IMR-90 (cell line): ENCODE measurements at regions not wholly inside any gene's neighbourhood (a gene's known extent, or its start where the extent isn't known, plus 50 kb on each side); places are given as distances from the start of the nearest gene placed in this dataset.
A peak's percentile ranks its signal among the peaks of the same experiment; 100 is the strongest.

Source experiments
- ATAC-seq: fragments of 200-7000 bp; cut with Tn5 transposase; 2 replicates; pipeline ENCODE4 v1.9.1; 2020; ENCODE audit warnings: low read depth, mild to moderate bottlenecking, moderate library complexity
- BruUV-seq: library from RNA; stranded (reverse); fragments of 400-500 nt; replicated peaks from 2 replicates; lab custom pipeline; 2021; lab: Mats Ljungman, UMichigan
- CTCF ChIA-PET: fragments of 300-600 bp; formaldehyde crosslinking; extraction: SDS; loops from one replicate; lab custom pipeline; 2021; ENCODE audit warnings: antibody characterized with exemption; lab: Yijun Ruan, JAX
- POLR2A ChIA-PET: fragments of 300-600 bp; sonication (Branson Sonifier 250); formaldehyde crosslinking; loops from one replicate; lab custom pipeline; 2022; ENCODE audit warnings: antibody characterized with exemption; ENCODE audit not compliant: unreplicated experiment; lab: Charles Lee
- DNase-seq: peaks from one replicate; pipeline ENCODE4 v3.0.0; 2013
- H2AFZ ChIP-seq: replicated peaks from 2 replicates; pipeline ENCODE3; 2013; ENCODE audit warnings: low read length, mild to moderate bottlenecking; ENCODE audit not compliant: poor library complexity
- H2AK5ac ChIP-seq: 2 replicates; pipeline ENCODE4 v1.6.1; 2013; ENCODE audit warnings: low read depth, low read length, inconsistent platforms
- H2AK9ac ChIP-seq: replicated peaks from 2 replicates; pipeline ENCODE3; 2013; ENCODE audit warnings: mild to moderate bottlenecking, low read depth, low read length, moderate library complexity; ENCODE audit not compliant: poor library complexity
- H2BK120ac ChIP-seq: 2 replicates; pipeline ENCODE4 v1.6.1; 2013; ENCODE audit warnings: low read depth, low read length, inconsistent platforms
- H2BK15ac ChIP-seq: 3 replicates; pipeline ENCODE4 v1.6.1; 2013; ENCODE audit warnings: low read depth, low read length, inconsistent platforms
- H2BK20ac ChIP-seq: 2 replicates; pipeline ENCODE4 v1.6.1; 2013; ENCODE audit warnings: low read depth, mild to moderate bottlenecking, inconsistent platforms, low read length, moderate library complexity
- H2BK5ac ChIP-seq: 2 replicates; pipeline ENCODE4 v1.6.1; 2013; ENCODE audit warnings: mild to moderate bottlenecking, low read depth, low read length, inconsistent platforms; ENCODE audit not compliant: poor library complexity, severe bottlenecking
- H3K14ac ChIP-seq: replicated peaks from 2 replicates; pipeline ENCODE4 v1.6.1; 2013; ENCODE audit warnings: low read depth, low read length, inconsistent platforms
- H3K18ac ChIP-seq: 2 replicates; pipeline ENCODE4 v1.6.1; 2013; ENCODE audit warnings: low read depth, low read length, control low read depth
- H3K23ac ChIP-seq: 2 replicates; pipeline ENCODE4 v1.6.1; 2013; ENCODE audit warnings: low read depth, low read length, inconsistent platforms
- H3K27ac ChIP-seq: 2 replicates; pipeline ENCODE4 v1.5.1; 2013; ENCODE audit warnings: mild to moderate bottlenecking, control low read depth, low read length; ENCODE audit not compliant: insufficient read depth
- H3K27me3 ChIP-seq: 2 replicates; pipeline ENCODE4 v1.6.1; 2013; ENCODE audit warnings: low read length; ENCODE audit not compliant: control insufficient read depth, insufficient read depth
- H3K36me3 ChIP-seq: 2 replicates; pipeline ENCODE4 v1.6.1; 2013; ENCODE audit warnings: low read length, mixed read lengths; ENCODE audit not compliant: control insufficient read depth, insufficient read depth
- H3K4ac ChIP-seq: 2 replicates; pipeline ENCODE4 v1.6.1; 2013; ENCODE audit warnings: low read depth, low read length, inconsistent platforms
- H3K4me1 ChIP-seq: 2 replicates; pipeline ENCODE4 v1.6.1; 2013; ENCODE audit warnings: low read length, mixed read lengths; ENCODE audit not compliant: control insufficient read depth, insufficient read depth
- H3K4me2 ChIP-seq: 2 replicates; pipeline ENCODE4 v1.6.1; 2013; ENCODE audit warnings: low read depth, mild to moderate bottlenecking, control low read depth, low read length, moderate library complexity
- H3K4me3 ChIP-seq: 2 replicates; pipeline ENCODE4 v1.5.1; 2013; ENCODE audit warnings: low read depth, mild to moderate bottlenecking, control low read depth, low read length, moderate library complexity; ENCODE audit not compliant: insufficient read depth
- H3K56ac ChIP-seq: 2 replicates; pipeline ENCODE4 v1.6.1; 2013; ENCODE audit warnings: low read length, inconsistent platforms; ENCODE audit not compliant: insufficient read depth; ENCODE audit errors: extremely low read depth
- H3K79me1 ChIP-seq, 2 experiments: 2 replicates each; pipeline ENCODE4 v1.6.1; 2013; ENCODE audit warnings: low read length in 2 of 2, inconsistent platforms in 1 of 2, low read depth in 1 of 2
- H3K9ac ChIP-seq: 2 replicates; pipeline ENCODE4 v1.6.1; 2013; ENCODE audit warnings: low read depth, low read length, control low read depth
- H3K9me1 ChIP-seq: 2 replicates; pipeline ENCODE4 v1.6.1; 2013; ENCODE audit warnings: low read length, inconsistent platforms; ENCODE audit not compliant: insufficient read depth
- H3K9me3 ChIP-seq: 2 replicates; pipeline ENCODE4 v1.6.1; 2013; ENCODE audit warnings: low read length; ENCODE audit not compliant: control insufficient read depth, insufficient read depth
- H4K20me1 ChIP-seq: 2 replicates; pipeline ENCODE4 v1.6.1; 2013; ENCODE audit warnings: low read length, inconsistent platforms; ENCODE audit not compliant: insufficient read depth
- H4K5ac ChIP-seq: 2 replicates; pipeline ENCODE4 v1.6.1; 2013; ENCODE audit warnings: mild to moderate bottlenecking, low read depth, low read length, control low read depth
- H4K8ac ChIP-seq, 2 experiments: 2 replicates each; pipeline ENCODE4 v1.6.1; 2013; ENCODE audit warnings: low read depth in 2 of 2, low read length in 2 of 2, control low read depth in 1 of 2, inconsistent platforms in 1 of 2
- H4K91ac ChIP-seq: 2 replicates; pipeline ENCODE4 v1.6.1; 2013; ENCODE audit warnings: low read depth, low read length, inconsistent platforms; ENCODE audit not compliant: insufficient read depth
- BHLHE40 ChIP-seq: fragments of 150-350 bp; IDR thresholded peaks from 2 replicates; pipeline ENCODE4 v1.6.1; 2016; ENCODE audit warnings: mild to moderate bottlenecking, low read depth, low read length
- CEBPB ChIP-seq: IDR thresholded peaks from 2 replicates; pipeline ENCODE4 v1.6.1; 2012; ENCODE audit warnings: low read depth, low read length, improper control_type of control experiment
- CHD1 ChIP-seq: IDR thresholded peaks from 2 replicates; pipeline ENCODE4 v1.6.1; 2012; ENCODE audit warnings: low read depth, low read length, improper control_type of control experiment
- FOS ChIP-seq: fragments of 150-350 bp; IDR thresholded peaks from 2 replicates; pipeline ENCODE4 v1.6.1; 2016; ENCODE audit warnings: low read depth, low read length
- MAFK ChIP-seq: IDR thresholded peaks from 2 replicates; pipeline ENCODE4 v1.6.1; 2012; ENCODE audit warnings: low read depth, low read length, improper control_type of control experiment
- MAZ ChIP-seq: IDR thresholded peaks from 2 replicates; pipeline ENCODE4 v1.6.1; 2012; ENCODE audit warnings: low read depth, mild to moderate bottlenecking, low read length, improper control_type of control experiment, moderate library complexity, borderline replicate concordance
- MXI1 ChIP-seq: IDR thresholded peaks from 2 replicates; pipeline ENCODE4 v1.6.1; 2012; ENCODE audit warnings: low read depth, mild to moderate bottlenecking, low read length, moderate library complexity, borderline replicate concordance
- NFE2L2 ChIP-seq: fragments of 150-350 bp; IDR thresholded peaks from 2 replicates; pipeline ENCODE4 v1.6.1; 2016; ENCODE audit warnings: low read depth, mild to moderate bottlenecking, low read length
- POLR2A ChIP-seq: IDR thresholded peaks from 2 replicates; pipeline ENCODE4 v1.6.1; 2012; ENCODE audit warnings: mild to moderate bottlenecking, low read depth, low read length
- RAD21 ChIP-seq: IDR thresholded peaks from 2 replicates; pipeline ENCODE4 v1.6.1; 2012; ENCODE audit warnings: low read length, improper control_type of control experiment
- RCOR1 ChIP-seq: IDR thresholded peaks from 2 replicates; pipeline ENCODE4 v1.6.1; 2012; ENCODE audit warnings: mild to moderate bottlenecking, low read length, improper control_type of control experiment; ENCODE audit not compliant: insufficient replicate concordance
- RFX5 ChIP-seq: IDR thresholded peaks from 2 replicates; pipeline ENCODE4 v1.8.0; 2012; ENCODE audit warnings: low read depth, mild to moderate bottlenecking, low read length, moderate library complexity
- SMC3 ChIP-seq: fragments of 150-350 bp; IDR thresholded peaks from 2 replicates; pipeline ENCODE4 v1.6.1; 2016; ENCODE audit warnings: low read depth, mild to moderate bottlenecking, antibody characterized with exemption, low read length, moderate library complexity
- WGBS, 2 experiments: methylation state at CpG; one replicate each; pipeline versions ENCODE4 v1.1.5 to v1.1.7; 2013; ENCODE audit warnings: missing lambda C conversion rate in 2 of 2; ENCODE audit not compliant: insufficient read length in 1 of 2; ENCODE audit errors: extremely low coverage in 2 of 2; 5-methylcytosine and 5-hydroxymethylcytosine counted together
- dilution Hi-C: fragments of 300-500 bp; cut with HindIII; formaldehyde crosslinking; loops from one replicate; pipeline ENCODE4 v1.14.3; 2018; ENCODE audit warnings: low sequenced_read_pairs; ENCODE audit not compliant: unreplicated experiment
- in situ Hi-C: fragments of 300-500 bp; cut with MboI; formaldehyde crosslinking; loops from 3 replicates; pipeline ENCODE4 v1.14.3; 2019; ENCODE audit warnings: low sequenced_read_pairs, inconsistent platforms, mixed read lengths
- intact Hi-C: fragments of 100-400 bp; cut with micrococcal nuclease; formaldehyde crosslinking; loops from 2 replicates; pipeline ENCODE4 v1.10.0; 2022
- TF ChIP-seq, protein P1 (sequence below): fragments of 150-350 bp; IDR thresholded peaks from 2 replicates; pipeline ENCODE4 v1.6.1; 2016; ENCODE audit warnings: low read depth, mild to moderate bottlenecking, low read length, moderate library complexity, borderline replicate concordance
- TF ChIP-seq, protein P2 (sequence below): conservative IDR thresholded peaks from 2 replicates; pipeline ENCODE4 v1.5.1; 2012; ENCODE audit warnings: mild to moderate bottlenecking, low read depth, low read length, improper control_type of control experiment
- TF ChIP-seq, protein P3 (sequence below): fragments of 150-350 bp; IDR thresholded peaks from 2 replicates; pipeline ENCODE4 v1.6.1; 2017; ENCODE audit warnings: mild to moderate bottlenecking, antibody characterized with exemption, low read length, low read depth

DNA sequence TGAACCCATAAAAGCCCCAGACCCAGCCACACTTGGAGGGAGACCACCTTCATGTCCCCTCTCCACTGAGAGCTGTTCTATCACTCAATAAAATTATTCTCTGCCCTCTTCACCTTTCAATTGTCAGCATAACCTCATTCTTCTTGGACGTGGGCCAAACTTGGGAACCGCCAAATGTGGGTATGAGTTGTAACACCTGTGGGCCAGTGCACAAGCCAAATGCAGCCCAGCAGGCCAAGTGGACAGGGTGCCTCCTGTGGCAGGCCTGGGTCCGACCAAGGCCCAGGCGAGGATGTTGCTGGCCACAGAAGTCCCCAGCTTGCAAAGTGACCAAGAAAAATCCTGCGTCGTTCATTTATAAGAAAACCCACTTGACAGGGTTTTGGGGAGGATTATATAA lies 621.2 kb downstream of the METTL15 start:
- Histone ChIP-seq H3K4ac (no peak overlapping the region), H3K27me3 (no peaks in the 10 kb centered on the region), H3K9me1 (peaks cover 5% of the 10 kb centered on the region), H3K36me3 (no peaks in the 10 kb centered on the region), H2AFZ (no peak overlapping the region), H4K8ac (peak overlapping the region in 1 of 2 experiments; percentile 58; a peak in 2 of 4 replicates), H3K14ac (no peak overlapping the region), H3K56ac (no peak overlapping the region), H3K9me3 (no peaks in the 10 kb centered on the region), H2AK5ac (no peak overlapping the region), H3K79me1 (no peaks in the 10 kb centered on the region), H3K27ac (no peak overlapping the region), H2AK9ac (no peak overlapping the region), H2BK20ac (peak overlapping the region; percentile 71; the same call in 1 of the 2 replicates), H3K4me1 (peaks cover 4% of the 10 kb centered on the region), H4K91ac (no peak overlapping the region), H3K23ac (no peak overlapping the region), H2BK15ac (no peak overlapping the region), H3K4me3 (no peak overlapping the region), H3K18ac (no peak overlapping the region), H4K5ac (no peak overlapping the region), H2BK120ac (no peak overlapping the region), H3K4me2 (no peak overlapping the region), H3K9ac (no peak overlapping the region), H2BK5ac (no peak overlapping the region), H4K20me1 (no peaks in the 10 kb centered on the region)
- ChIA-PET POLR2A (no interaction called here), CTCF (no interaction called here)
- dilution Hi-C loops (no loop called here), intact Hi-C loops (no loop called here), in situ Hi-C loops (no loop called here)
- ATAC-seq (no peak), DNase-seq (no peak)
- TF ChIP-seq RCOR1 (no peak), POLR2A (no peak), SMC3 (no peak), CEBPB (no peak), FOS (no peak), RFX5 (no peak), BHLHE40 (no peak), CHD1 (no peak), MAZ (no peak), RAD21 (no peak), MXI1 (no peak), MAFK (no peak), NFE2L2 (no peak)
- TF ChIP-seq, protein P1, sequence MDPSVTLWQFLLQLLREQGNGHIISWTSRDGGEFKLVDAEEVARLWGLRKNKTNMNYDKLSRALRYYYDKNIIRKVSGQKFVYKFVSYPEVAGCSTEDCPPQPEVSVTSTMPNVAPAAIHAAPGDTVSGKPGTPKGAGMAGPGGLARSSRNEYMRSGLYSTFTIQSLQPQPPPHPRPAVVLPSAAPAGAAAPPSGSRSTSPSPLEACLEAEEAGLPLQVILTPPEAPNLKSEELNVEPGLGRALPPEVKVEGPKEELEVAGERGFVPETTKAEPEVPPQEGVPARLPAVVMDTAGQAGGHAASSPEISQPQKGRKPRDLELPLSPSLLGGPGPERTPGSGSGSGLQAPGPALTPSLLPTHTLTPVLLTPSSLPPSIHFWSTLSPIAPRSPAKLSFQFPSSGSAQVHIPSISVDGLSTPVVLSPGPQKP = no peak
- TF ChIP-seq, protein P2, sequence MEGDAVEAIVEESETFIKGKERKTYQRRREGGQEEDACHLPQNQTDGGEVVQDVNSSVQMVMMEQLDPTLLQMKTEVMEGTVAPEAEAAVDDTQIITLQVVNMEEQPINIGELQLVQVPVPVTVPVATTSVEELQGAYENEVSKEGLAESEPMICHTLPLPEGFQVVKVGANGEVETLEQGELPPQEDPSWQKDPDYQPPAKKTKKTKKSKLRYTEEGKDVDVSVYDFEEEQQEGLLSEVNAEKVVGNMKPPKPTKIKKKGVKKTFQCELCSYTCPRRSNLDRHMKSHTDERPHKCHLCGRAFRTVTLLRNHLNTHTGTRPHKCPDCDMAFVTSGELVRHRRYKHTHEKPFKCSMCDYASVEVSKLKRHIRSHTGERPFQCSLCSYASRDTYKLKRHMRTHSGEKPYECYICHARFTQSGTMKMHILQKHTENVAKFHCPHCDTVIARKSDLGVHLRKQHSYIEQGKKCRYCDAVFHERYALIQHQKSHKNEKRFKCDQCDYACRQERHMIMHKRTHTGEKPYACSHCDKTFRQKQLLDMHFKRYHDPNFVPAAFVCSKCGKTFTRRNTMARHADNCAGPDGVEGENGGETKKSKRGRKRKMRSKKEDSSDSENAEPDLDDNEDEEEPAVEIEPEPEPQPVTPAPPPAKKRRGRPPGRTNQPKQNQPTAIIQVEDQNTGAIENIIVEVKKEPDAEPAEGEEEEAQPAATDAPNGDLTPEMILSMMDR = no peak
- TF ChIP-seq, protein P3, sequence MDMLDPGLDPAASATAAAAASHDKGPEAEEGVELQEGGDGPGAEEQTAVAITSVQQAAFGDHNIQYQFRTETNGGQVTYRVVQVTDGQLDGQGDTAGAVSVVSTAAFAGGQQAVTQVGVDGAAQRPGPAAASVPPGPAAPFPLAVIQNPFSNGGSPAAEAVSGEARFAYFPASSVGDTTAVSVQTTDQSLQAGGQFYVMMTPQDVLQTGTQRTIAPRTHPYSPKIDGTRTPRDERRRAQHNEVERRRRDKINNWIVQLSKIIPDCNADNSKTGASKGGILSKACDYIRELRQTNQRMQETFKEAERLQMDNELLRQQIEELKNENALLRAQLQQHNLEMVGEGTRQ = no peak
- no TSS peak for BruUV-seq
- WGBS, 2 experiments = no CpG with 5 or more reads among the region's 6 CpGs
